ENCODE measurements at regions not wholly inside any gene's neighbourhood (a gene's known extent, or its start where the extent isn't known, plus 50 kb on each side); places are given as distances from the start of the nearest gene placed in this dataset.

- TF ChIP-seq POLR2A (IDR thresholded peaks at IDR 0.05) (no peak), CTCF (IDR thresholded peaks at IDR 0.05 in 4 of 5, conservative IDR thresholded peaks at IDR 0.05 in 1 of 5) (no peak)
These were observed 193.4 kb upstream of the NRXN1 start for GRCh38 chr2:51225377-51225776.

All from gastrocnemius medialis (tissue), 4 donors.